HCT116 (cell line): ENCODE measurements at regions not wholly inside any gene's neighbourhood (a gene's known extent, or its start where the extent isn't known, plus 50 kb on each side); places are given as distances from the start of the nearest gene placed in this dataset.

Experiments used
- ELF1 ChIP-seq: IDR thresholded peaks from 2 replicates; pipeline ENCODE4 v1.6.1; 2012; ENCODE audit warnings: low read depth, borderline replicate concordance
- FOSL1 ChIP-seq: IDR thresholded peaks from 2 replicates; pipeline ENCODE4 v1.6.1; 2012; ENCODE audit warnings: low read depth
- POLR2A ChIP-seq: IDR thresholded peaks from 2 replicates; pipeline ENCODE4 v1.7.0; 2011; ENCODE audit warnings: borderline replicate concordance; ENCODE audit not compliant: insufficient read depth, insufficient read length; ENCODE audit errors: extremely low read depth

GRCh38 chr9:86459191-86459590 is 105.0 kb upstream of the TUT7 start:
- TF ChIP-seq POLR2A, result no peak
- no peak for TF ChIP-seq FOSL1
- no peak for TF ChIP-seq ELF1
